Astrocyte of the cerebellum (primary cell): ENCODE measurements at regions not wholly inside any gene's neighbourhood (a gene's known extent, or its start where the extent isn't known, plus 50 kb on each side); places are given as distances from the start of the nearest gene placed in this dataset.

Experiments used
- DNase-seq: peaks from one replicate; pipeline ENCODE4 v3.0.0-alpha.2; 2011; ENCODE audit warnings: low read depth
- H3K4me3 ChIP-seq: 2 replicates; pipeline ENCODE4 v1.5.1; 2011; ENCODE audit warnings: mild to moderate bottlenecking, low read depth, low read length, moderate library complexity
- CTCF ChIP-seq: IDR thresholded peaks from 2 replicates; pipeline ENCODE4 v1.5.1; 2012; ENCODE audit warnings: low read length, low read depth, moderate library complexity, mild to moderate bottlenecking; ENCODE audit errors: missing control alignments
- in situ Hi-C: cut with HindIII; loops from 2 replicates; pipeline ENCODE4 v1.10.0; 2017; ENCODE audit warnings: low sequenced_read_pairs

GRCh38 chr6:163771180-163771579, 356.7 kb downstream of the QKI start:
- no peak for TF ChIP-seq CTCF
- in situ Hi-C loops = no loop called here
- no peak overlapping the region for H3K4me3 ChIP-seq
- DNase-seq = no peak

- no peak overlapping the region for H3K4me3 ChIP-seq
- in situ Hi-C loops = no loop called here
- no peak for DNase-seq
- no peak for TF ChIP-seq CTCF
Measured at GRCh38 chr6:163768905-163769304, 354.4 kb downstream of the QKI start.

- no peak for DNase-seq
- H3K4me3 ChIP-seq = no peak overlapping the region
- no peak for TF ChIP-seq CTCF
- in situ Hi-C loops = no loop called here
Measured at GRCh38 chr6:163766936-163767335, 352.4 kb downstream of the QKI start.

- DNase-seq = no peak
- in situ Hi-C loops = no loop called here
- no peak overlapping the region for H3K4me3 ChIP-seq
- no peak for TF ChIP-seq CTCF
Measured at GRCh38 chr6:163765335-163765734, 350.8 kb downstream of the QKI start.

DNA sequence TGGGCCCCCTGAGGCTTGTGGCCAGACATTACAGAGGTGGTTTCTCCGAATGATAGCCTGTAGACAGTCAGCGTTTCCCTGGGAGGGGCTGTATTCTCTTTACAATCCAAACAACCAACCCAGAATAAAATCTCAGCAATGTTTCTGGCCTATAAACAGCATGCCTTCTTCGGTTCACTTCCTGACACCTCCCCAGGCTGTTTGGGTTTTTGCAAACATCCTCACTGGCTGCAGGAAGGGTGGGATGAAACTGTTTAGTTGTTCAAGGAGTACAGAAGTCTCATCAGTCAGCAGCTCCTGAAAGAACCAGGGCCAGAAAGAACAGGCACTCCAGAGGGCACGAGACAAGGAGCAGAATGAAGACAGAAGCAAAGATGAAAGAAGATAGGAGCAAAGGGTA, 350.0 kb downstream of the QKI start:
- TF ChIP-seq CTCF = no peak
- no peak for DNase-seq
- in situ Hi-C loops = no loop called here
- H3K4me3 ChIP-seq = no peak overlapping the region

DNA sequence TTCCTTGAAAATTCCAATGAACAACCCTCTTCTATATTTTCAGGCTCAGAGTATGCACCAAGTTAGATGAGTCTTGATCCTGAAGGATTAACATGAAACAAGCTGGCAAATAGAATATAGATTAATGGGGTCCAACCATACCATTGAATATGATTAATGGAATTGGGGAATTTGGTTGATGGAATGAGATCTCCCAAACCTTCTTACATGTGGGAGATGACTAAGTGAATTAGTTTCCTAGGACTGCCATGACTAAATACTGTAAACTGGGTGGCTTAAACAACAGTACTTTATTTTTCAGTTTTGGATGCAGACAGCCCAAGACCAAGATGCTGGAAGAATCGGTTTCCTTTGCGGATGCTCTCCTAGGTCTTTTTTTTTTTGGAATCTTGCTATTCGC, 347.0 kb downstream of the QKI start:
- no peak for TF ChIP-seq CTCF
- DNase-seq = no peak
- H3K4me3 ChIP-seq = no peak overlapping the region
- in situ Hi-C loops = no loop called here

DNA sequence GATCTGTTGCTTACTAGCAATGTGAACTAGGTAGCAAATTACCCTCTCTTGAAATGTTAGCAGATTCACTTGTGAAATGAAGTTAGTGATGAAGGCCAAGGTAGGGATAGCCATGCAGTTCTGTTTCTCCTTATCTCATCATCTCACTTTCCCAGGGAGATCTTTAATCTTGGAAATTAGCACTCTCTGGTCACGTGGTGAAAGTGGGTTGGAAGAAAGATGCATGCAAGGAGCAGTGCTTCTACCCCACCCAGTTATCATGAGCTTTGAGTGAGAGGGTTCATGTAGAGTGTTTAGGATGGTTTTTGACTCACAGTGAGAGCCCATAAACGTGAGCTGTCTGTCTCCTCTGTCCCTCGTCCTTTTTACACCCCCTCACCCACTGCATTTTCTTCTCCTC, 346.3 kb downstream of the QKI start:
- TF ChIP-seq CTCF = no peak
- no peak for DNase-seq
- no peak overlapping the region for H3K4me3 ChIP-seq
- in situ Hi-C loops = no loop called here
